HEK293 (cell line): ENCODE measurements at regions not wholly inside any gene's neighbourhood (a gene's known extent, or its start where the extent isn't known, plus 50 kb on each side); places are given as distances from the start of the nearest gene placed in this dataset.
"Not testable (repeated sequence)": the region's sequence is repeated elsewhere in the genome, so short reads cannot be mapped to it uniquely, and the experiment has no call there.

Experiments used
- HOXA7 ChIP-seq: sonication (generic); formaldehyde crosslinking; IDR thresholded peaks from 2 replicates; pipeline ENCODE4 v1.8.1; 2022; ENCODE audit warnings: missing genetic modification reagents, borderline replicate concordance
- TCF7L2 ChIP-seq: IDR thresholded peaks from 2 replicates; pipeline ENCODE4 v1.6.1; 2011; ENCODE audit warnings: low read depth, mild to moderate bottlenecking, inconsistent platforms, low read length, moderate library complexity, borderline replicate concordance
- ZBTB20 ChIP-seq: fragments of 450-650 bp; formaldehyde crosslinking; IDR thresholded peaks from 2 replicates; pipeline ENCODE4 v1.5.1; 2016; ENCODE audit warnings: missing biosample characterization, missing genetic modification characterization
- ZNF121 ChIP-seq: fragments of 450-650 bp; formaldehyde crosslinking; IDR thresholded peaks from 2 replicates; pipeline ENCODE4 v1.5.1; 2016; ENCODE audit warnings: missing biosample characterization, missing genetic modification characterization
- ZNF133 ChIP-seq: fragments of 450-650 bp; formaldehyde crosslinking; IDR thresholded peaks from 2 replicates; pipeline ENCODE4 v1.5.1; 2016; ENCODE audit warnings: missing biosample characterization, missing genetic modification characterization
- ZNF140 ChIP-seq: fragments of 450-650 bp; formaldehyde crosslinking; IDR thresholded peaks from 2 replicates; pipeline ENCODE4 v1.5.1; 2016; ENCODE audit warnings: missing biosample characterization, missing genetic modification characterization
- ZNF423 ChIP-seq: fragments of 450-650 bp; formaldehyde crosslinking; IDR thresholded peaks from 2 replicates; pipeline ENCODE4 v1.5.1; 2016; ENCODE audit warnings: missing biosample characterization, missing genetic modification characterization
- ZNF48 ChIP-seq: fragments of 450-650 bp; formaldehyde crosslinking; IDR thresholded peaks from 2 replicates; pipeline ENCODE4 v1.5.1; 2016; ENCODE audit warnings: missing biosample characterization, missing genetic modification characterization
- ZNF707 ChIP-seq: fragments of 450-650 bp; formaldehyde crosslinking; IDR thresholded peaks from 2 replicates; pipeline ENCODE4 v1.5.1; 2016; ENCODE audit warnings: missing biosample characterization, missing genetic modification characterization
- ZNF777 ChIP-seq: fragments of 450-650 bp; formaldehyde crosslinking; IDR thresholded peaks from 2 replicates; pipeline ENCODE4 v1.5.1; 2017; ENCODE audit warnings: missing biosample characterization, missing genetic modification characterization, borderline replicate concordance
- TF ChIP-seq, protein P1 (sequence below): fragments of 450-650 bp; formaldehyde crosslinking; IDR thresholded peaks from 2 replicates; pipeline ENCODE4 v1.5.1; 2016; ENCODE audit warnings: missing biosample characterization, missing genetic modification characterization
- TF ChIP-seq, protein P2 (sequence below): fragments of 450-650 bp; formaldehyde crosslinking; IDR thresholded peaks from 2 replicates; pipeline ENCODE4 v1.5.1; 2016; ENCODE audit warnings: missing biosample characterization, missing genetic modification characterization

DNA sequence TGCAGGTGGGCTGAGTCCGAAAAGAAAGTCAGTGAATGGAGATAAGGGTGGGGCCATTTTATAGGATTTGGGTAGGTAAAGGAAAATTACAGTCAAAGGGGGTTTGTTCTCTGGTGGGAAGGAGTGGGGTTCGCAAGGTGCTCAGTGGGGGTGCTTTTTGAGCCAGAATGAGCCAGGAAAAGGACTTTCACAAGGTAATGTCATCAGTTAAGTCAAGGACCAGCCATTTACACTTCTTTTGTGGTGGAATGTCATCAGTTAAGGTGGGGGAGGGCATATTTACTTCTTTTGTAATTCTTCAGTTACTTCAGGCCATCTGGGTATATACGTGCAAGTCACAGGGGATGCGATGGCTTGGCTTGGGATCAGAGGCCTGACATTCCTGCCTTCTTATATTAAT lies 705.5 kb upstream of the NEGR1 start:
- not testable (repeated sequence) for TF ChIP-seq ZNF48 (tag by site-specific recombination); ZNF133 (tag by site-specific recombination); ZNF140 (tag by site-specific recombination); ZNF423 (tag by site-specific recombination); ZNF777 (tag by site-specific recombination); ZNF121; HOXA7 (CRISPR knock-in tag); ZNF707; ZBTB20 (tag by site-specific recombination); TCF7L2
- TF ChIP-seq, protein P1, sequence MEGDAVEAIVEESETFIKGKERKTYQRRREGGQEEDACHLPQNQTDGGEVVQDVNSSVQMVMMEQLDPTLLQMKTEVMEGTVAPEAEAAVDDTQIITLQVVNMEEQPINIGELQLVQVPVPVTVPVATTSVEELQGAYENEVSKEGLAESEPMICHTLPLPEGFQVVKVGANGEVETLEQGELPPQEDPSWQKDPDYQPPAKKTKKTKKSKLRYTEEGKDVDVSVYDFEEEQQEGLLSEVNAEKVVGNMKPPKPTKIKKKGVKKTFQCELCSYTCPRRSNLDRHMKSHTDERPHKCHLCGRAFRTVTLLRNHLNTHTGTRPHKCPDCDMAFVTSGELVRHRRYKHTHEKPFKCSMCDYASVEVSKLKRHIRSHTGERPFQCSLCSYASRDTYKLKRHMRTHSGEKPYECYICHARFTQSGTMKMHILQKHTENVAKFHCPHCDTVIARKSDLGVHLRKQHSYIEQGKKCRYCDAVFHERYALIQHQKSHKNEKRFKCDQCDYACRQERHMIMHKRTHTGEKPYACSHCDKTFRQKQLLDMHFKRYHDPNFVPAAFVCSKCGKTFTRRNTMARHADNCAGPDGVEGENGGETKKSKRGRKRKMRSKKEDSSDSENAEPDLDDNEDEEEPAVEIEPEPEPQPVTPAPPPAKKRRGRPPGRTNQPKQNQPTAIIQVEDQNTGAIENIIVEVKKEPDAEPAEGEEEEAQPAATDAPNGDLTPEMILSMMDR (tag by site-specific recombination) = not testable (repeated sequence)
- TF ChIP-seq, protein P2, sequence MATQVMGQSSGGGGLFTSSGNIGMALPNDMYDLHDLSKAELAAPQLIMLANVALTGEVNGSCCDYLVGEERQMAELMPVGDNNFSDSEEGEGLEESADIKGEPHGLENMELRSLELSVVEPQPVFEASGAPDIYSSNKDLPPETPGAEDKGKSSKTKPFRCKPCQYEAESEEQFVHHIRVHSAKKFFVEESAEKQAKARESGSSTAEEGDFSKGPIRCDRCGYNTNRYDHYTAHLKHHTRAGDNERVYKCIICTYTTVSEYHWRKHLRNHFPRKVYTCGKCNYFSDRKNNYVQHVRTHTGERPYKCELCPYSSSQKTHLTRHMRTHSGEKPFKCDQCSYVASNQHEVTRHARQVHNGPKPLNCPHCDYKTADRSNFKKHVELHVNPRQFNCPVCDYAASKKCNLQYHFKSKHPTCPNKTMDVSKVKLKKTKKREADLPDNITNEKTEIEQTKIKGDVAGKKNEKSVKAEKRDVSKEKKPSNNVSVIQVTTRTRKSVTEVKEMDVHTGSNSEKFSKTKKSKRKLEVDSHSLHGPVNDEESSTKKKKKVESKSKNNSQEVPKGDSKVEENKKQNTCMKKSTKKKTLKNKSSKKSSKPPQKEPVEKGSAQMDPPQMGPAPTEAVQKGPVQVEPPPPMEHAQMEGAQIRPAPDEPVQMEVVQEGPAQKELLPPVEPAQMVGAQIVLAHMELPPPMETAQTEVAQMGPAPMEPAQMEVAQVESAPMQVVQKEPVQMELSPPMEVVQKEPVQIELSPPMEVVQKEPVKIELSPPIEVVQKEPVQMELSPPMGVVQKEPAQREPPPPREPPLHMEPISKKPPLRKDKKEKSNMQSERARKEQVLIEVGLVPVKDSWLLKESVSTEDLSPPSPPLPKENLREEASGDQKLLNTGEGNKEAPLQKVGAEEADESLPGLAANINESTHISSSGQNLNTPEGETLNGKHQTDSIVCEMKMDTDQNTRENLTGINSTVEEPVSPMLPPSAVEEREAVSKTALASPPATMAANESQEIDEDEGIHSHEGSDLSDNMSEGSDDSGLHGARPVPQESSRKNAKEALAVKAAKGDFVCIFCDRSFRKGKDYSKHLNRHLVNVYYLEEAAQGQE (tag by site-specific recombination) = not testable (repeated sequence)
